Stimulated activated memory B cell treated with anti-CD40 and anti-IgM and Interleukin-4, amounts not matched to agents 10 μg/mL and 1 μg/mL and 100 μg/mL, for 72 hours (primary cell): ENCODE measurements at regions not wholly inside any gene's neighbourhood (a gene's known extent, or its start where the extent isn't known, plus 50 kb on each side); places are given as distances from the start of the nearest gene placed in this dataset.

Experiments used
- ATAC-seq: fragments of 150-1000 bp; cut with Tn5 transposase; 2 replicates; pipeline ENCODE4 v1.10.0; 2021
- H3K27ac Mint-ChIP-seq: one replicate; pipeline ENCODE4 v1.8.0; 2022; ENCODE audit warnings: mild to moderate bottlenecking, mixed read lengths
- H3K27me3 Mint-ChIP-seq: one replicate; pipeline ENCODE4 v1.8.0; 2022; ENCODE audit warnings: mixed read lengths
- H3K36me3 Mint-ChIP-seq: one replicate; pipeline ENCODE4 v1.8.0; 2022; ENCODE audit warnings: mixed read lengths
- H3K4me1 Mint-ChIP-seq: one replicate; pipeline ENCODE4 v1.8.0; 2022; ENCODE audit warnings: mixed read lengths
- H3K4me3 Mint-ChIP-seq: one replicate; pipeline ENCODE4 v1.8.0; 2022; ENCODE audit warnings: mild to moderate bottlenecking, moderate library complexity, mixed read lengths
- H3K9me3 Mint-ChIP-seq: one replicate; pipeline ENCODE4 v1.8.0; 2022; ENCODE audit warnings: mixed read lengths

DNA sequence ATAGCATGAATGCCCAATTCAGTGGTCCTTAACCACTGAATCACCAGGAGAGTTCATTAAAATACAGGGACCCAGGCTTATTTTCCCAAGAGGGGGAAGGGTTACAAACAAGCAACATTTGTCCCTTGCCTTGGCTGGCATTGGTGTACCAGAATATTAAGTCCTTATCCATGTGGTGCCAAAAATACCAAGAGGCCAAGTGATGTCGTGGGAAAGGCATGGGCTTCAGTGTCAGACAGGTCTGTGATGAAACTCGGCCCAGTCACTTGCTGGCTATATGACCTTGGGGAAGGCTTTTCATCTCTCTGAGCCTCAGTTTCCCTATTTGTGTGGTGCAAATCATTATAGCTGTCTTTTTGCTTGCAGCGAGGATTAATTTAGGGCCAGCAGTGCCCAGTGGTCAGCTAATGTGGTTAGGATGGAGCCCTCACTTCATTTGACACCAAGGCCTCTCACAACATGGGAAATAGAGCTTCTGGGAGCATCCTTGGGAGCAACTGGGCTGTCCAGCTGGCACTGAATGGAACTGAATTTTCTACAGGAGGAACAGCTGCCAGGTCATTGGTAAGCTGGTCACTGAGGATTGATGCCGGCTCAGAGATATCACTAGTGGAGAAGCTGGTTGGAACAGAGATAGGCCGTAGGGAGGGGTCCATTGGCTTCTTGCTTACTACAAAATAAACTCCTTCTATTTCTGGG is 77.2 kb upstream of the PPP2R5A start:
- Mint-ChIP-seq H3K4me3 (no peak overlapping the region), H3K4me1 (no peaks in the 10 kb centered on the region)

DNA sequence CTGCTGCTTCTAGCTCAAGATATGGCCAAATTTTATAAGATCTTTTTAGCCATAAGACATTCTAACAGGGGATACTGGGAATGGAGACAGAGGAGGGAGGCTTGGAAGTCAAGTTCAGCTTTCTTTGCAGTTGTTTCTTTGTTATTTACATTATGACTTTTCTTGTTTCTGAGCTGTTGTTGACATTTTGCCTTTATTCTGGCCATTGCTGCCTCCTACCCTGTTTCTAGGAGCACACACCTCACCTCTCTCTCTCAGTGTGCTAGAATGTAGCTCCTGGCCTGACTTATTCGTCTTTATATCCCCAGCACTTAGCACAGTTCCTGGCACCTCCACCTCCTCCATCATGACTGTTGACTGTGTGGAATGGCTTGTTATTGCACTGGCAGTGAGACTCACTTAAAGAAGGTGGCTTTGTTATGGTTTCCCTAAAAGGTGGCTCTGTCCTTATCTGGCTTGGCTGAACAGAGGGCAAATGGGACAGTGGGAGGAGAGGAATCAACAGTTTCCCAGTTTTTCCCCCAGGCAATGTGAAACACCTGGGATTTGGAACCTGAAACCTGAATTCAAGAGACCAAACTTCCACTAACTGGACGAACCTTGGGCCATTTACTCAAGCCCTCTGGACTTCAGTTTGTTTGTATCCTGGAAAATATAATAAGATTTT is 76.1 kb upstream of the PPP2R5A start:
- Mint-ChIP-seq H3K27ac (no peak overlapping the region), H3K27me3 (no peaks in the 10 kb centered on the region), H3K4me1 (no peaks in the 10 kb centered on the region), H3K4me3 (no peak overlapping the region), H3K9me3 (no peaks in the 10 kb centered on the region), H3K36me3 (no peaks in the 10 kb centered on the region)
- no peak for ATAC-seq

More for the DNA sequence above, 77.2 kb upstream of the PPP2R5A start:
- no peaks in the 10 kb centered on the region for H3K36me3 Mint-ChIP-seq
- H3K9me3 Mint-ChIP-seq: no peaks in the 10 kb centered on the region
- H3K27me3 Mint-ChIP-seq: no peaks in the 10 kb centered on the region
- no peak for ATAC-seq
- H3K27ac Mint-ChIP-seq: no peak overlapping the region

GRCh38 chr1:212211371-212211770 is 73.8 kb upstream of the PPP2R5A start:
- no peaks in the 10 kb centered on the region for H3K36me3 Mint-ChIP-seq
- no peaks in the 10 kb centered on the region for H3K27me3 Mint-ChIP-seq
- H3K4me3 Mint-ChIP-seq: no peak overlapping the region
- H3K4me1 Mint-ChIP-seq: no peaks in the 10 kb centered on the region
- no peaks in the 10 kb centered on the region for H3K9me3 Mint-ChIP-seq
- ATAC-seq: no peak
- no peak overlapping the region for H3K27ac Mint-ChIP-seq

DNA sequence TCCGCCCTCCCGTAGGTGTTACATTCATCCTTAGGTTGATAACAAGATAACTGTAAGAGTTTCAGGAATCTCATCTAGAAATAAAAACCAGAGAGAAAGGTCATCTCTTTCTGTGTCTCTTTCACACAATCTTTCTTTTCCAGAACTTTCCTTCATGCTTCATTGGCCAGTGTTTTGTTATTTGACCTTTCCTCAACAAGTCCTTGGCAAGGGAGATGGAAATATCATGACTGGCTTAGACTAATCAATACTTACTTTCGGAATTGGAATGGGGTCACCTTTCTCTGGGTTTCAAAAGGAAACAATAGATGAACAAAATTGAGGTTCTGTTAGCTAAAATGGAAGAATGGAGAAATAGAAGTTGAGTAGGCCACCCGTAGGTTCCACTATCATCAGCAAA is 72.9 kb upstream of the PPP2R5A start:
- Mint-ChIP-seq H3K4me1 (no peaks in the 10 kb centered on the region), H3K4me3 (no peak overlapping the region), H3K36me3 (no peaks in the 10 kb centered on the region), H3K27me3 (no peaks in the 10 kb centered on the region), H3K9me3 (no peaks in the 10 kb centered on the region), H3K27ac (no peak overlapping the region)
- no peak for ATAC-seq

- H3K4me3 Mint-ChIP-seq: no peak overlapping the region
- no peaks in the 10 kb centered on the region for H3K36me3 Mint-ChIP-seq
- H3K27me3 Mint-ChIP-seq: no peaks in the 10 kb centered on the region
- no peak for ATAC-seq
- H3K4me1 Mint-ChIP-seq: no peaks in the 10 kb centered on the region
- no peaks in the 10 kb centered on the region for H3K9me3 Mint-ChIP-seq
- no peak overlapping the region for H3K27ac Mint-ChIP-seq
Observed at GRCh38 chr1:212212906-212213305, 72.3 kb upstream of the PPP2R5A start.

GRCh38 chr1:212213784-212214183 is 71.4 kb upstream of the PPP2R5A start:
- Mint-ChIP-seq H3K36me3 (no peaks in the 10 kb centered on the region), H3K4me3 (no peak overlapping the region), H3K27ac (no peak overlapping the region), H3K4me1 (peaks cover 5% of the 10 kb centered on the region), H3K9me3 (no peaks in the 10 kb centered on the region), H3K27me3 (no peaks in the 10 kb centered on the region)
- no peak for ATAC-seq

DNA sequence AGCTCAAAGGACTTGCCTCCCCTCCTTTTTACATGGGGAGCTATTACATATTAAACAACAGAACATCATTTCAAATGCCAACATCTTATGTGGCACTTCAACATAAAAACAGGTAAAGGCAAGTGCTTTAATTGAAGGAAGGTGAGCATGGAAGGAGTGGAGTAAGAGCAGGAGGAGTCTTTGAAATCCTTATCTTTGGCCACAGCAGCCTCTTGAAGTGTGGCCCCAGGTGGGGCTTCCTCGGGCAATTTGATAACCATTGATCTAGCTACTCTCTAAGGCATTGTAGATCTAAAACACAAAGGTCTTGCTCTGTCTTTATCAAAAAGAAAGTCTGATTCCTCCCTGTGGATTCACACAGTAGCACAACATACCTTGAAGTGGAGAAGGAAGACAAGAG is 70.9 kb upstream of the PPP2R5A start:
- H3K4me3 Mint-ChIP-seq: no peak overlapping the region
- peaks cover 10% of the 10 kb centered on the region for H3K4me1 Mint-ChIP-seq
- no peaks in the 10 kb centered on the region for H3K36me3 Mint-ChIP-seq
- H3K27me3 Mint-ChIP-seq: no peaks in the 10 kb centered on the region
- no peak overlapping the region for H3K27ac Mint-ChIP-seq
- H3K9me3 Mint-ChIP-seq: no peaks in the 10 kb centered on the region
- no peak for ATAC-seq

DNA sequence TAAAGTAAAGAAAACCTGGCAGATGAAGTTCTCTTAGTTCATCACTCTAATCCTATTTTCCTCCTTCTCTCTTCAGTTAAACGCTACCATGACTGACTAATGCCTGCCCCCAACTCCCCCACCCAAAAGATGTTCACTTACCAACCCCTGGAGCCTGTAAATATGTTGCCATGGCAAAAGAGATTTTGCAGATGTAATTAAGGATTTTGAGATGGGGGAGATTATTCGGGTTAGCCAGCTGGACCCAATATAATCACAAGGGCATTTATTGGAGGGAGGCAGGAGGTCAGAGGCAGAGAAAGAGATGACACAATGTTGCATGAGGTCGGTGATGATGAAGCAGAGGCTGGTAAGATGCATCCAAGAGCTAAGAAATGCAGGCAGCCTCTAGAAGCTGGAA is 69.3 kb upstream of the PPP2R5A start:
- H3K36me3 Mint-ChIP-seq: no peaks in the 10 kb centered on the region
- H3K4me3 Mint-ChIP-seq: no peak overlapping the region
- no peak for ATAC-seq
- no peaks in the 10 kb centered on the region for H3K9me3 Mint-ChIP-seq
- H3K27ac Mint-ChIP-seq: no peak overlapping the region
- peaks cover 11% of the 10 kb centered on the region for H3K4me1 Mint-ChIP-seq
- H3K27me3 Mint-ChIP-seq: no peaks in the 10 kb centered on the region

DNA sequence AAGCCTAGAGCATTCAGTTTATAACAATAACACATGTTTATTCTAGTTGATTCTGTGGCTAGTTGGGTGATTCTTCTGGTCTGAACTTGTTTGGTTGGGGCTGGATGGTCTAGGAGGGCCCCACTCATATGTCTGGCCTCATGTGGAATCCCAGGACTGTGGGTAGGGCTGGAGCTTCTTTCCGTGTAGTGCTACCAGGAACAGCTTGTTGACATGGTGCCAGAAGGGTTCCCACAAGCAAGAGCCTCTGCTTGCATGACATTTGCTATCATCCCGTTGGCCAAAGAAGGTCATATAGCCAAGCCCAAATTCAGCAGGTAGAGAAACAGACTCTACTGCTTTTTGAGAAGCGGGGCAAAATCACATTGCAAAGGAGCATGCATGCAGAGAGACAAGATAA is 67.6 kb upstream of the PPP2R5A start:
- H3K4me1 Mint-ChIP-seq: peaks cover 11% of the 10 kb centered on the region
- no peaks in the 10 kb centered on the region for H3K36me3 Mint-ChIP-seq
- no peaks in the 10 kb centered on the region for H3K9me3 Mint-ChIP-seq
- no peak overlapping the region for H3K27ac Mint-ChIP-seq
- no peaks in the 10 kb centered on the region for H3K27me3 Mint-ChIP-seq
- no peak overlapping the region for H3K4me3 Mint-ChIP-seq
- ATAC-seq: no peak

GRCh38 chr1:212218065-212218464 is 67.1 kb upstream of the PPP2R5A start:
- no peak for ATAC-seq
- Mint-ChIP-seq H3K4me3 (no peak overlapping the region), H3K27ac (no peak overlapping the region), H3K27me3 (no peaks in the 10 kb centered on the region), H3K9me3 (no peaks in the 10 kb centered on the region), H3K4me1 (peaks cover 11% of the 10 kb centered on the region), H3K36me3 (no peaks in the 10 kb centered on the region)

GRCh38 chr1:212218911-212219310 is 66.3 kb upstream of the PPP2R5A start:
- H3K27me3 Mint-ChIP-seq: no peaks in the 10 kb centered on the region
- H3K9me3 Mint-ChIP-seq: no peaks in the 10 kb centered on the region
- H3K4me1 Mint-ChIP-seq: peaks cover 11% of the 10 kb centered on the region
- no peaks in the 10 kb centered on the region for H3K36me3 Mint-ChIP-seq
- no peak overlapping the region for H3K4me3 Mint-ChIP-seq
- H3K27ac Mint-ChIP-seq: no peak overlapping the region
- ATAC-seq: peak; percentile 77

GRCh38 chr1:212219679-212220463 is 65.3 kb upstream of the PPP2R5A start:
- H3K4me1 Mint-ChIP-seq: peaks cover 11% of the 10 kb centered on the region
- H3K27ac Mint-ChIP-seq: no peak overlapping the region
- no peaks in the 10 kb centered on the region for H3K36me3 Mint-ChIP-seq
- no peak overlapping the region for H3K4me3 Mint-ChIP-seq
- no peak for ATAC-seq
- H3K27me3 Mint-ChIP-seq: no peaks in the 10 kb centered on the region
- no peaks in the 10 kb centered on the region for H3K9me3 Mint-ChIP-seq

DNA sequence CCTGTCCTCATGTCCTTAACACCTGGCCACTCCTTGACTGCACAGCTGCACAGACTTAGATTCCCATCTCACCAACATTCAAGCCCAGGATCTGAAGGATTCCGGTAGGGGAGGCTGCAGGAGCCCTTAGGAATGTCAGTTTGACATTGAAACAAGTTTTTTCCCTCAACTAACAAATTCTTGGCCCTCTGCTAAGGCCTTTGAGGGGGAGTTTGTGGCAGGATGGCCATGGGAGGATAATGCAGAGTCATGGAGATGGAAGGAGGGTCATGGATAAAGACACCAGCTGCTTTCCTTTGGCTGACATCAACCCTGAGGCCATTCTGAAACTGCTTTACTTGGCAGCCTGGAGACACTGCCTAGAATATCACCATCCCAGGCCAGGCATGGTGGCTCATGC is 63.4 kb upstream of the PPP2R5A start:
- ATAC-seq: no peak
- Mint-ChIP-seq H3K4me1 (peaks cover 18% of the 10 kb centered on the region), H3K4me3 (no peak overlapping the region), H3K27me3 (no peaks in the 10 kb centered on the region), H3K9me3 (no peaks in the 10 kb centered on the region), H3K27ac (no peak overlapping the region), H3K36me3 (no peaks in the 10 kb centered on the region)

GRCh38 chr1:212224102-212224501 is 61.1 kb upstream of the PPP2R5A start:
- peaks cover 11% of the 10 kb centered on the region for H3K4me1 Mint-ChIP-seq
- H3K4me3 Mint-ChIP-seq: no peak overlapping the region
- ATAC-seq: no peak

GRCh38 chr1:212225416-212225815 is 59.8 kb upstream of the PPP2R5A start:
- no peak overlapping the region for H3K4me3 Mint-ChIP-seq

More at GRCh38 chr1:212224102-212224501, 61.1 kb upstream of the PPP2R5A start:
- no peak overlapping the region for H3K27ac Mint-ChIP-seq
- no peaks in the 10 kb centered on the region for H3K36me3 Mint-ChIP-seq
- no peaks in the 10 kb centered on the region for H3K27me3 Mint-ChIP-seq
- no peaks in the 10 kb centered on the region for H3K9me3 Mint-ChIP-seq

More at GRCh38 chr1:212225416-212225815, 59.8 kb upstream of the PPP2R5A start:
- Mint-ChIP-seq H3K27ac (no peak overlapping the region), H3K36me3 (no peaks in the 10 kb centered on the region), H3K9me3 (no peaks in the 10 kb centered on the region), H3K27me3 (no peaks in the 10 kb centered on the region), H3K4me1 (peaks cover 8% of the 10 kb centered on the region)
- ATAC-seq: no peak
